ENCODE measurements at regions not wholly inside any gene's neighbourhood (a gene's known extent, or its start where the extent isn't known, plus 50 kb on each side); places are given as distances from the start of the nearest gene placed in this dataset.

GRCh38 chr2:234306426-234307173, 190.3 kb downstream of the ARL4C start:
- DNase-seq (ENCODE audit: low read depth): no peak

- DNase-seq (ENCODE audit: low read depth): no peak
Observed at GRCh38 chr2:234305846-234306245, 191.0 kb downstream of the ARL4C start.

- no peak for DNase-seq (ENCODE audit: low read depth)
Observed at GRCh38 chr2:234304950-234305349, 191.9 kb downstream of the ARL4C start.

- DNase-seq (ENCODE audit: low read depth): no peak
Observed at GRCh38 chr2:234302664-234302991, 194.3 kb downstream of the ARL4C start.

GRCh38 chr2:234300932-234301823, 195.7 kb downstream of the ARL4C start:
- no peak for DNase-seq (ENCODE audit: low read depth)

- DNase-seq (ENCODE audit: low read depth): no peak
Observed at GRCh38 chr2:234300391-234300925, 196.4 kb downstream of the ARL4C start.

- no peak for DNase-seq (ENCODE audit: low read depth)
Observed at GRCh38 chr2:234298918-234299317, 198.0 kb downstream of the ARL4C start.

GRCh38 chr2:234296991-234297390, 199.9 kb downstream of the ARL4C start:
- DNase-seq (ENCODE audit: low read depth): no peak

GRCh38 chr2:234293973-234294372, 202.9 kb downstream of the ARL4C start:
- DNase-seq (ENCODE audit: low read depth): no peak

- no peak for DNase-seq (ENCODE audit: low read depth)
Observed at GRCh38 chr2:234292962-234293243, 204.0 kb downstream of the ARL4C start.

- no peak for DNase-seq (ENCODE audit: low read depth)
Observed at GRCh38 chr2:234292205-234292961, 204.5 kb downstream of the ARL4C start.

- no peak for DNase-seq (ENCODE audit: low read depth)
Observed at GRCh38 chr2:234291765-234292204, 205.1 kb downstream of the ARL4C start.

GRCh38 chr2:234290671-234291070, 206.2 kb downstream of the ARL4C start:
- no peak for DNase-seq (ENCODE audit: low read depth)

- no peak for DNase-seq (ENCODE audit: low read depth)
Observed at GRCh38 chr2:234289834-234290590, 206.9 kb downstream of the ARL4C start.

- DNase-seq (ENCODE audit: low read depth): peak; percentile 31
Observed at GRCh38 chr2:234288974-234289455, 207.9 kb downstream of the ARL4C start.

- no peak for DNase-seq (ENCODE audit: low read depth)
Observed at GRCh38 chr2:234287650-234288049, 209.2 kb downstream of the ARL4C start.

GRCh38 chr2:234286956-234287355, 209.9 kb downstream of the ARL4C start:
- DNase-seq (ENCODE audit: low read depth): no peak

GRCh38 chr2:234286118-234286598, 210.7 kb downstream of the ARL4C start:
- no peak for DNase-seq (ENCODE audit: low read depth)

- DNase-seq (ENCODE audit: low read depth): no peak
Observed at GRCh38 chr2:234285541-234285940, 211.3 kb downstream of the ARL4C start.

- no peak for DNase-seq (ENCODE audit: low read depth)
Observed at GRCh38 chr2:234279637-234280036, 217.2 kb downstream of the ARL4C start.

GRCh38 chr2:234278556-234279255, 218.2 kb downstream of the ARL4C start:
- no peak for DNase-seq (ENCODE audit: low read depth)

Measured in stimulated activated CD8-positive, alpha-beta memory T cell treated with anti-CD3 and anti-CD28 coated beads, Interleukin-15, amount 100 ng/mL, for 24 hours (primary cell).